ENCODE measurements at regions not wholly inside any gene's neighbourhood (a gene's known extent, or its start where the extent isn't known, plus 50 kb on each side); places are given as distances from the start of the nearest gene placed in this dataset.

DNA sequence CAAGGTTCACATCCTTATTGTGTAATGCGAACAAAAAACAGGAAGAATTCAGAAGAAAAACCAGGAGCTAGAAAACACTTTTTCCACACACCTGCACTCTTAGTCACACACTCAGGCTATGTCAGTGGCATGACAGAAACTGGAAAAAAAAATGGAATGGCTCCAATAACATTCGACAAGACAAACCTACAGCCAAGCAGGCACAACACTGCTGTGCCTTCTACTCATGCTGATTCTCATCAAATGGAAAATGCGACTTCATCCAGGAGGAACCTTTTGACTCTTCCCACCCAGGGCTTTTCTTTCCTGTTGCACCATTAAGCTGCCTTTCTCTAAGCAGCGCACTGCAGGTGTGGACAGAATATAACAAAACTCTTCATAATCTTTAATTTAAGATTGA lies 163.2 kb upstream of the BTBD3 start:
- no peaks in the 10 kb centered on the region for H3K9me3 ChIP-seq (ENCODE audit: control insufficient read depth in 1 of 2, insufficient read depth in 1 of 2, low read length in 2 of 2)
- TF ChIP-seq, protein P1, sequence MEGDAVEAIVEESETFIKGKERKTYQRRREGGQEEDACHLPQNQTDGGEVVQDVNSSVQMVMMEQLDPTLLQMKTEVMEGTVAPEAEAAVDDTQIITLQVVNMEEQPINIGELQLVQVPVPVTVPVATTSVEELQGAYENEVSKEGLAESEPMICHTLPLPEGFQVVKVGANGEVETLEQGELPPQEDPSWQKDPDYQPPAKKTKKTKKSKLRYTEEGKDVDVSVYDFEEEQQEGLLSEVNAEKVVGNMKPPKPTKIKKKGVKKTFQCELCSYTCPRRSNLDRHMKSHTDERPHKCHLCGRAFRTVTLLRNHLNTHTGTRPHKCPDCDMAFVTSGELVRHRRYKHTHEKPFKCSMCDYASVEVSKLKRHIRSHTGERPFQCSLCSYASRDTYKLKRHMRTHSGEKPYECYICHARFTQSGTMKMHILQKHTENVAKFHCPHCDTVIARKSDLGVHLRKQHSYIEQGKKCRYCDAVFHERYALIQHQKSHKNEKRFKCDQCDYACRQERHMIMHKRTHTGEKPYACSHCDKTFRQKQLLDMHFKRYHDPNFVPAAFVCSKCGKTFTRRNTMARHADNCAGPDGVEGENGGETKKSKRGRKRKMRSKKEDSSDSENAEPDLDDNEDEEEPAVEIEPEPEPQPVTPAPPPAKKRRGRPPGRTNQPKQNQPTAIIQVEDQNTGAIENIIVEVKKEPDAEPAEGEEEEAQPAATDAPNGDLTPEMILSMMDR (IDR thresholded peaks at IDR 0.05) = no peak
- Mint-ChIP-seq H3K36me3 (ENCODE audit: low read depth) (no peaks in the 10 kb centered on the region), H3K4me3 (no peak overlapping the region), H3K27ac (no peak overlapping the region), H3K9me3 (peaks cover 5% of the 10 kb centered on the region), H3K4me1 (ENCODE audit: low read depth) (no peaks in the 10 kb centered on the region), H3K27me3 (no peaks in the 10 kb centered on the region)
- no peak for ATAC-seq (ENCODE audit: poor library complexity)
- H3K27me3 ChIP-seq (ENCODE audit: control insufficient read depth in 1 of 2, insufficient read depth in 2 of 2, low read length in 2 of 2) = no peaks in the 10 kb centered on the region
- intact Hi-C loops (cut with DNase I, micrococcal nuclease) = no loop called here
- H3K4me3 ChIP-seq (ENCODE audit: low read length) = no peak overlapping the region
- no peaks in the 10 kb centered on the region for H3K36me3 ChIP-seq (ENCODE audit: insufficient read depth, low read length)
- H3K27ac ChIP-seq (ENCODE audit: low read depth in 1 of 2, low read length in 2 of 2) = no peak overlapping the region
- ChIA-PET CTCF (no interaction called here), POLR2A (no interaction called here)
- no peaks in the 10 kb centered on the region for H3K4me1 ChIP-seq (ENCODE audit: insufficient read depth, low read length)
- no peak for DNase-seq

DNA sequence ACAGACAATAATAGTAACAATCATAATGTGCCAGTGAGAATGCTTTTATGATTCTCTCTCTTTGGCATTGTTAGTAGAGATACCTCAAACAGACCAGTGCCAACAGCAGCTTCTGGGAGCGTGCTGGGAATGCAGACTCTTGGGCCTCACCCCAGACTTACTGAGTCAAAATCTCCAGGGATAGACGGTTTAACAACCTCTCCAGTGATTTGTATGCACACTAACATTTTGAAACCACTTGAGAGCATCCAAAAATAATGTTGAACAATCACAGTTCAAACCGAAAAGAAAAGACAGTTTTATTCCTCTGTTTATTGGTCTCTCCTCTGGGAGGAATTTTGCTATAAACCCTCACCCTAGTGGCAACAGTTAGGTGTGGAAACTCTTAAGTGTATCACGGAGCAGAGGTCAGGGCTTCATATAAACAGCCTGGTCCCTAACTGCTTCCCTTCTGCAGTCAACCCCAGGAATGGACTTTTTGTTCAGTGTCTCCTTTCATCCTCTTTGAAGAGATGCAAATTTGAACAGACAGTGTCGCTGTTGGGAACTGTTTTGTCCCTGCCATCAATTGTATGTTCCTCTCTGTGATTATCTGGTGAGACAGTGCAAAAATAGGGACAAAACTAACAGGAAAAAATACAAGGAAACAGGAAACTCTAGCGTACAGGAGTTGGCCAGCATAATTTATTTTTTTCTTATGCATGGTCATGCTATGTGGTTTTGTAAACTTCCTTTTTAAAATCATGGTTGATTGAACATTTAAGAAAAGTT lies 162.4 kb upstream of the BTBD3 start:
- intact Hi-C loops (cut with DNase I, micrococcal nuclease) = no loop called here
- no peak overlapping the region for H3K4me3 ChIP-seq (ENCODE audit: low read length)
- no peak overlapping the region for H3K27ac ChIP-seq (ENCODE audit: low read depth in 1 of 2, low read length in 2 of 2)
- Mint-ChIP-seq H3K27ac (no peak overlapping the region), H3K4me1 (ENCODE audit: low read depth) (no peaks in the 10 kb centered on the region), H3K9me3 (peaks cover 4% of the 10 kb centered on the region), H3K4me3 (no peak overlapping the region), H3K27me3 (no peaks in the 10 kb centered on the region), H3K36me3 (ENCODE audit: low read depth) (no peaks in the 10 kb centered on the region)
- DNase-seq = no peak
- POLR2A ChIA-PET = no interaction called here
- TF ChIP-seq, protein P1 (IDR thresholded peaks at IDR 0.05) = no peak
- no peak for ATAC-seq (ENCODE audit: poor library complexity)
- H3K36me3 ChIP-seq (ENCODE audit: insufficient read depth, low read length) = no peaks in the 10 kb centered on the region
- no peaks in the 10 kb centered on the region for H3K4me1 ChIP-seq (ENCODE audit: insufficient read depth, low read length)
- CTCF ChIA-PET = no interaction called here
- H3K27me3 ChIP-seq (ENCODE audit: control insufficient read depth in 1 of 2, insufficient read depth in 2 of 2, low read length in 2 of 2) = no peaks in the 10 kb centered on the region
- no peaks in the 10 kb centered on the region for H3K9me3 ChIP-seq (ENCODE audit: control insufficient read depth in 1 of 2, insufficient read depth in 1 of 2, low read length in 2 of 2)

DNA sequence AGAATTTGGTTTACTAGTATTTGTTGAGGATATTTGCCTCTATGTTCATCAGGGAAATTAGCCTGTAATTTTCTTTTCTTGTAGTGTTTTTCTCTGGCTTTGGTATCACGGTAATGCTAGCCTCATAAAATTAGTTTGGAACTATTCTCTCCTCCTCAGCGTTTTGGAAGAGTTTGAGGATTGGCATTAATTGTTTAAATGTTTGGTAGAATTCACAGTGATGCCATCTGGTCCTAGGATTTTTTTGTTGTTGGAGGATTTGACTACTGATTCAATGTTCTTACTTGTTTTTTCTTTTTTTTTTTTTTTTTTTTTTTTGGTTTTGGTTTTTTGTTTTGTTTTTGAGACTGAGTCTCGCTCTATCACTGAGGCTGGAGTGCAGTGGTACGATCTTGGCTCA lies 156.2 kb upstream of the BTBD3 start:
- Histone ChIP-seq H3K27me3 (ENCODE audit: control insufficient read depth in 1 of 2, insufficient read depth in 2 of 2, low read length in 2 of 2) (no peaks in the 10 kb centered on the region), H3K4me3 (ENCODE audit: low read length) (no peak overlapping the region), H3K36me3 (ENCODE audit: insufficient read depth, low read length) (no peaks in the 10 kb centered on the region), H3K9me3 (ENCODE audit: control insufficient read depth in 1 of 2, insufficient read depth in 1 of 2, low read length in 2 of 2) (no peaks in the 10 kb centered on the region), H3K4me1 (ENCODE audit: insufficient read depth, low read length) (no peaks in the 10 kb centered on the region), H3K27ac (ENCODE audit: low read depth in 1 of 2, low read length in 2 of 2) (no peak overlapping the region)
- Mint-ChIP-seq H3K9me3 (peaks cover 3% of the 10 kb centered on the region), H3K27ac (no peak overlapping the region), H3K27me3 (no peaks in the 10 kb centered on the region), H3K4me3 (no peak overlapping the region), H3K4me1 (ENCODE audit: low read depth) (no peaks in the 10 kb centered on the region), H3K36me3 (ENCODE audit: low read depth) (no peaks in the 10 kb centered on the region)
- DNase-seq (no peak), ATAC-seq (ENCODE audit: poor library complexity) (no peak)
- TF ChIP-seq, protein P1 (IDR thresholded peaks at IDR 0.05) = no peak
- ChIA-PET POLR2A (no interaction called here), CTCF (no interaction called here)
- intact Hi-C loops (cut with DNase I, micrococcal nuclease) = no loop called here

Measured in CD4-positive, alpha-beta T cell (primary cell).